ENCODE measurements at regions not wholly inside any gene's neighbourhood (a gene's known extent, or its start where the extent isn't known, plus 50 kb on each side); places are given as distances from the start of the nearest gene placed in this dataset.

- ChIA-PET CTCF (no interaction called here), POLR2A (no interaction called here)
These were observed 141.6 kb upstream of the SLC45A1 start for GRCh38 chr1:8176279-8176678.

- POLR2A ChIA-PET, result no interaction called here
- CTCF ChIA-PET, result no interaction called here
These were observed 143.1 kb upstream of the SLC45A1 start for GRCh38 chr1:8174807-8175206.

- POLR2A ChIA-PET, result interaction anchor here (0.6 kb wide), 1 partner anchor 39 kb away, joined by 3 read pairs; no protein-coding TSS in a partner anchor
- CTCF ChIA-PET, result interaction anchor here (0.5 kb wide), 1 partner anchor 332 kb away, joined by 3 read pairs; no protein-coding TSS in a partner anchor
These were observed 145.8 kb upstream of the ERRFI1 start for GRCh38 chr1:8171751-8172464.

- ChIA-PET POLR2A (interaction anchor here (0.5 to 0.6 kb wide), 4 partner anchors 67 to 704 kb away, joined by 3 to 7 read pairs (median 5); no protein-coding TSS in a partner anchor), CTCF (no interaction called here)
These were observed 144.1 kb upstream of the ERRFI1 start for GRCh38 chr1:8170059-8170835.

- POLR2A ChIA-PET, result interaction anchor here (0.5 to 0.6 kb wide), 2 partner anchors 72 to 705 kb away, joined by 3 to 5 read pairs; no protein-coding TSS in a partner anchor
- CTCF ChIA-PET, result no interaction called here
These were observed 143.4 kb upstream of the ERRFI1 start for GRCh38 chr1:8169364-8170058.

- POLR2A ChIA-PET, result interaction anchor here (0.6 kb wide), 1 partner anchor 94 kb away, joined by 3 read pairs; no protein-coding TSS in a partner anchor
These were observed 141.8 kb upstream of the ERRFI1 start for GRCh38 chr1:8167936-8168335.

GRCh38 chr1:8166406-8166805, 140.3 kb upstream of the ERRFI1 start:
- POLR2A ChIA-PET, result no interaction called here
- CTCF ChIA-PET, result no interaction called here

More at GRCh38 chr1:8167936-8168335, 141.8 kb upstream of the ERRFI1 start:
- CTCF ChIA-PET, result no interaction called here

GRCh38 chr1:8165595-8166360, 139.7 kb upstream of the ERRFI1 start:
- CTCF ChIA-PET, result no interaction called here
- POLR2A ChIA-PET, result interaction anchor here (0.7 kb wide), 1 partner anchor 543 kb away, joined by 3 read pairs; no protein-coding TSS in a partner anchor

GRCh38 chr1:8164670-8165069, 138.6 kb upstream of the ERRFI1 start:
- POLR2A ChIA-PET, result no interaction called here
- CTCF ChIA-PET, result no interaction called here

- ChIA-PET POLR2A (no interaction called here), CTCF (no interaction called here)
These were observed 136.9 kb upstream of the ERRFI1 start for GRCh38 chr1:8163039-8163438.

- CTCF ChIA-PET, result no interaction called here
- POLR2A ChIA-PET, result no interaction called here
These were observed 136.1 kb upstream of the ERRFI1 start for GRCh38 chr1:8162168-8162567.

GRCh38 chr1:8161546-8162105, 135.5 kb upstream of the ERRFI1 start:
- CTCF ChIA-PET, result no interaction called here
- POLR2A ChIA-PET, result no interaction called here

- CTCF ChIA-PET, result interaction anchor here (1.0 kb wide), 1 partner anchor 9 kb away, joined by 3 read pairs; no protein-coding TSS in a partner anchor
- POLR2A ChIA-PET, result no interaction called here
These were observed 133.4 kb upstream of the ERRFI1 start for GRCh38 chr1:8159470-8160024.

- CTCF ChIA-PET, result interaction anchor here (1.0 kb wide), 1 partner anchor 9 kb away, joined by 3 read pairs; no protein-coding TSS in a partner anchor
- POLR2A ChIA-PET, result no interaction called here
These were observed 132.9 kb upstream of the ERRFI1 start for GRCh38 chr1:8158995-8159394.

- POLR2A ChIA-PET, result no interaction called here
- CTCF ChIA-PET, result no interaction called here
These were observed 131.7 kb upstream of the ERRFI1 start for GRCh38 chr1:8157765-8158164.

- POLR2A ChIA-PET, result no interaction called here
These were observed 129.5 kb upstream of the ERRFI1 start for GRCh38 chr1:8155528-8156186.

GRCh38 chr1:8154621-8155052, 128.5 kb upstream of the ERRFI1 start:
- ChIA-PET POLR2A (interaction anchor here (1.0 kb wide), 1 partner anchor 180 kb away, joined by 5 read pairs; no protein-coding TSS in a partner anchor), CTCF (no interaction called here)

More at GRCh38 chr1:8155528-8156186, 129.5 kb upstream of the ERRFI1 start:
- CTCF ChIA-PET, result no interaction called here

- CTCF ChIA-PET, result no interaction called here
- POLR2A ChIA-PET, result interaction anchor here (1.0 kb wide), 1 partner anchor 179 kb away, joined by 5 read pairs; no protein-coding TSS in a partner anchor
These were observed 127.9 kb upstream of the ERRFI1 start for GRCh38 chr1:8153961-8154360.
